GM20000 (cell line): ENCODE measurements at regions not wholly inside any gene's neighbourhood (a gene's known extent, or its start where the extent isn't known, plus 50 kb on each side); places are given as distances from the start of the nearest gene placed in this dataset.

Source experiments
- DNase-seq: peaks from one replicate; pipeline ENCODE4 v3.0.0; 2012; ENCODE audit warnings: low spot score
- TF ChIP-seq, protein P1 (sequence below): IDR thresholded peaks from 2 replicates; pipeline ENCODE4 v1.5.1; 2012; ENCODE audit warnings: mild to moderate bottlenecking, control low read depth; ENCODE audit errors: extremely low read depth, missing control alignments

DNA sequence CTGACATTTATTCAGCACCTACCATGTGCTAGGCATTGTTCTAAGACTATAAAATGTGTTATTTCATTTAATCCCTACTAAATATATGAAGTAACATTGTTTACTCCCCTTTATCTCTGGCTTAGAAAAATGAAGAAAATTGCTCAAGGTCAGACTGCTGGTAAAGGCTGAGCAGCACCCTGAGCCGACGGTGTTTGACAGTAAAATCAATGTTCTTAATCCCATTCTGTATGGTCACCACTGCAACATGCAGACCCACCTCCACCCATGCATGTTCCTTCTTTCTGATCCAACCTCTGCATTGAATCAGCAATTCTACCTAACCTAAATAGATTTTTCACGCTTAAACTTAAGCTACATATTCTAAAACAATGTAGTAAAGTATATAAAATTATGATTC is 216.5 kb downstream of the ZBBX start:
- no peak for DNase-seq
- TF ChIP-seq, protein P1, sequence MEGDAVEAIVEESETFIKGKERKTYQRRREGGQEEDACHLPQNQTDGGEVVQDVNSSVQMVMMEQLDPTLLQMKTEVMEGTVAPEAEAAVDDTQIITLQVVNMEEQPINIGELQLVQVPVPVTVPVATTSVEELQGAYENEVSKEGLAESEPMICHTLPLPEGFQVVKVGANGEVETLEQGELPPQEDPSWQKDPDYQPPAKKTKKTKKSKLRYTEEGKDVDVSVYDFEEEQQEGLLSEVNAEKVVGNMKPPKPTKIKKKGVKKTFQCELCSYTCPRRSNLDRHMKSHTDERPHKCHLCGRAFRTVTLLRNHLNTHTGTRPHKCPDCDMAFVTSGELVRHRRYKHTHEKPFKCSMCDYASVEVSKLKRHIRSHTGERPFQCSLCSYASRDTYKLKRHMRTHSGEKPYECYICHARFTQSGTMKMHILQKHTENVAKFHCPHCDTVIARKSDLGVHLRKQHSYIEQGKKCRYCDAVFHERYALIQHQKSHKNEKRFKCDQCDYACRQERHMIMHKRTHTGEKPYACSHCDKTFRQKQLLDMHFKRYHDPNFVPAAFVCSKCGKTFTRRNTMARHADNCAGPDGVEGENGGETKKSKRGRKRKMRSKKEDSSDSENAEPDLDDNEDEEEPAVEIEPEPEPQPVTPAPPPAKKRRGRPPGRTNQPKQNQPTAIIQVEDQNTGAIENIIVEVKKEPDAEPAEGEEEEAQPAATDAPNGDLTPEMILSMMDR, result no peak

DNA sequence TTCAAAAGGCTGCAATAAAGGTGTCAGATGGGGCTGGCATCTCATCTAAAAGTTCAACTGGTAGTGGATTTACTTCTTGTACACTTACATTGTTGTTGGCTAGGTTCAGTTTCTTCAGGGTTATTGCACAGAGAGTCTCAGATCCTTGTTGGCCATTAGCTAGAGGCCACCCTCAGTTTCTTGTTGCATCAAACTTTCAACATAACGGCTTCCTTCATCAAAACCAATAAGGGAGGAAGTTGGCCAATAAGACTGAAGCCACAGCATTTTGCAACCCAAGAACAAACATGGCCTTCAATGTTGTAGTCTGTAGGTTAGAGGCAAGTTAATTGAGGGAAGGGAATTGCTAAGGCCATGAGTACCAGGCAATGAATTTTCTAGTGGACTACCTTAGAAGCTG is 218.0 kb downstream of the ZBBX start:
- DNase-seq, result no peak
- TF ChIP-seq, protein P1, result no peak

DNA sequence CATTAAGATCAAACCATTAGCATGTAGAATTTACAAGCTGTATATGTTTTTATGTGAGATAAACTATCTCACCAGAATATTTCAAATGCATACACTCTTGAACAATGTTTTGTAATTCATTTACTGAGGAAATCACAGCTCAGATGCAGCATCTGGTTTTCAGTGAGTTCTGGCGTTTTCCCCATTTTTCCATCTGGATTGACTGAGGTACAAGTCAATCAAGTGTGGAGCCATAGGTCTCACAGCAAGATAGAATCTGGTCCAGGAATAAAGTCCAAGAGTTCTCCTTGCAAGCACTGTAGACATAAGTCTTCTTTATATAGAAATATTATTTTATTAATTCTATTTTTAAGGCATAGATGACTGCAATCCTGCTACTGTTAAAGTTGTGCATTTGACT is 219.3 kb downstream of the ZBBX start:
- TF ChIP-seq, protein P1, result no peak
- no peak for DNase-seq

DNA sequence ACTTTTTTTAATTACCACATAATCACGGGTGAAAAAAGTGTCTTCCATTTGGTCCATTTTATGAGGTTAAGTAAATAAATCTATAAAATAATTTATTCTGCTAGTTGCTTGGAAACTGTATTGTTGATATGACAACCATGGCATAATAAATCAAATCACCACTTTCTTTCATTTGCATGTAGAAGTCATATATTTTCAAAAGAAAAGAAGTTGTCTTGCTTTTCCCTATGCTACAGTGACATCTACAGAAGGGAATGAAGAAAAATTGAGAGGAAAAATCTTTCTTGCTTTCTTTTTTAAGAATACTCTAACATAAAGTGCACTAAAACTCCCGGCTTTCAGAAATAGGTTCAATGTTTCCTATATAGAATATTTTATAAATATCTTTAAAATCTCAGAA is 228.5 kb downstream of the ZBBX start:
- DNase-seq, result no peak
- TF ChIP-seq, protein P1, result no peak

DNA sequence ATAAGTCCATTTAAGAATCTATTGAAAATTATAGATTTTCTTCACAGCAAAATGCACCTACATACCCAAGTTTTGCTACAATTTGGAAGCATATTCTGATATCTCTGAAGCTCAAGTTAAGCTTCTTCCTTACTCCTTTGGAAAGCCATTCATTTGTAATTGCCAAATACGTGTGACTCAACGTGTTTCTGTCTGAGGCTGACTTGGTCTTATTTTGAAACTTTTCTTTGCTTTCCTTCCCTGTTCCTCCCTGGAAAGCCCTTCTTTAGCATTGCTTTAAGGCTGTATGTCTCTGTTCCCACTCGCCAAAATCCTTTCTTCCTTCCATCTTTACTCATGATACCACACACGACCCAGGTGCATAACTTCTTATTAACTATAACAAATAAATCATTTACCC is 232.0 kb downstream of the ZBBX start:
- no peak for DNase-seq
- TF ChIP-seq, protein P1, result no peak

DNA sequence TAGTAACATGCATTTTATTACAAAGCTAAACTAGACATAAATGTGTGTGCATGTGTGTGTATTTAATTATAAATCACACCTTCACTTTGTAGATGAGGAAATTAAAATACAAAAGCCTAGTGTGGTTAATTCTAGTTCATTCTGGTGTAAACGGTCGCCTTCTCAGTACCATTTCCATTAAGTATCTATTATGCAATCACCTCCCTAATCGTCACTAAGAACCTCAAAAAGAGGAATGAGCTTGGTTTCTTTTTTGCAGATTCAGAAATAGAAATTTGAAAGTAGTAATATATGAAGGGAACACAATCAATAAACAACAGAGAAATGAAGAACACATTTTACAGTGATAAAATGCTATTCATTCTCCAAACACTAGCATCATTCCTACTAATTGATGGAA is 233.2 kb downstream of the ZBBX start:
- no peak for DNase-seq
- TF ChIP-seq, protein P1, result no peak

DNA sequence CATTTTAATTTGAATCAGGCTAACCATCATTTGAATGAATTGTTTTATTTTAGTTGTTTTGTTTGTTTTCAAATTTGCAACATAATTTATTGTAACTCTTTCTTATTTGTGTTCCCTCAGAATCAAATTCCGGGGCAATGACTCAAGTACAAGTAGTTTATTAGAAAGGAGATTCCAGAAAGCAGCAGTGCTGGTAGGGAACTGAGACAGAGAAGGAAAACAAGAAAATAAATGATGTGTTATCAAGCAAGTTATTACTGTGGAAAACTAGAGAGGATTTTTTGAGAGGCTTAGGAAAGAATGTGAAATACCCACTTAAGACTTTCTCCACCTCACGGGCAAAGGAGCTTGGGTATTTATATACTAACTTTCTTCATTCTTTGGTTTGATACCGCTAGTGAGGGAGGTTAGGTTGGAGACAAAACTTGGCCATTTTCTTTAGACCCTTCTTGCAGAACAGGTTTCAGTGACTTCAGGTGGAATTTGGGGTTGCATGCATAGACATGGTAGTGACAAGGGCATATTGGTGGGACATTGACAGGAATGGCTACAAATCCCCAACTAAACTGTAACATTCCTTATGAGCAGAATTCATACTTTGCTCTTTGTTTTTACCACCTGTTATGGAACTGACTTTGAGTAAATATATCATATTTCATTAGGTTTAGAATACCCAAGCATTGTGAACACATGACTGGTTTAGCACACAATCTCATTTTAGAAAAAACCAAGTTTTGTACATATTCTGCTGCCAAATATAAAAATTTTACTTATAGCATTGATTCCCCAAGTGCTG is 254.3 kb downstream of the ZBBX start:
- TF ChIP-seq, protein P1, result no peak

More for the DNA sequence above, 254.3 kb downstream of the ZBBX start:
- DNase-seq, result no peak
